ENCODE measurements at regions not wholly inside any gene's neighbourhood (a gene's known extent, or its start where the extent isn't known, plus 50 kb on each side); places are given as distances from the start of the nearest gene placed in this dataset.

- TF ChIP-seq CTCF (IDR thresholded peaks at IDR 0.05) (no peak), EP300 (IDR thresholded peaks at IDR 0.05) (no peak), POLR2AphosphoS5 (IDR thresholded peaks at IDR 0.05) (no peak)
Observed at GRCh38 chr2:180405520-180405919, 398.4 kb upstream of the CWC22 start.

All from sigmoid colon (tissue), 4 donors.